ENCODE measurements at regions not wholly inside any gene's neighbourhood (a gene's known extent, or its start where the extent isn't known, plus 50 kb on each side); places are given as distances from the start of the nearest gene placed in this dataset.

DNA sequence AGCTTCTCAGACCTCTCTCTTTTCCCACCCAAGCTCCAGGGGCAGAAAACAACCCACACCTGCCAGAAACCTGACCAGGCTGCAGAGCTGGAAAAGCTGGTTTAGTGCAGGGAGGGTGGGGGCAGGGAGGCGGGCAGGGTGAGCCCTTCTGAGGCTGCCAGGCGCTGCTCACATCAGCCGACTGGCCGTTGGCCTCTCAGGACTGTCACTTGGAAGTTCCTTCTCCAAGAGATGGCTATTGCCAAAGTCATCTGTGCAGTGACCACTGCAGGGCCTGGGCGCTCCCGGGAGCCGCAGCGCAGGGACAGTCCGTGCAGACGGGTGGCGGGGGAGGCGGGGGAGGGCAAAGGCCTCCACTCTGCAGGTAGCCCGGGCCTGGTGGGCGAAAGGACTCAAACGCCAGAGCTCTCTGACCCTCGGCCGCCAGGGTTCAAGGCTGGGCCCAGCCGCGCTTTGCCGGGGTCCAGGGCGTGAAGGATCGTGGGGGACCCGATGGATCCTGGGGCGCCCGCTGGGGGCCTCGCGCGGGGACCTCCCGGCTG is 205.0 kb upstream of the IER5L start:
- TF ChIP-seq, protein P1, sequence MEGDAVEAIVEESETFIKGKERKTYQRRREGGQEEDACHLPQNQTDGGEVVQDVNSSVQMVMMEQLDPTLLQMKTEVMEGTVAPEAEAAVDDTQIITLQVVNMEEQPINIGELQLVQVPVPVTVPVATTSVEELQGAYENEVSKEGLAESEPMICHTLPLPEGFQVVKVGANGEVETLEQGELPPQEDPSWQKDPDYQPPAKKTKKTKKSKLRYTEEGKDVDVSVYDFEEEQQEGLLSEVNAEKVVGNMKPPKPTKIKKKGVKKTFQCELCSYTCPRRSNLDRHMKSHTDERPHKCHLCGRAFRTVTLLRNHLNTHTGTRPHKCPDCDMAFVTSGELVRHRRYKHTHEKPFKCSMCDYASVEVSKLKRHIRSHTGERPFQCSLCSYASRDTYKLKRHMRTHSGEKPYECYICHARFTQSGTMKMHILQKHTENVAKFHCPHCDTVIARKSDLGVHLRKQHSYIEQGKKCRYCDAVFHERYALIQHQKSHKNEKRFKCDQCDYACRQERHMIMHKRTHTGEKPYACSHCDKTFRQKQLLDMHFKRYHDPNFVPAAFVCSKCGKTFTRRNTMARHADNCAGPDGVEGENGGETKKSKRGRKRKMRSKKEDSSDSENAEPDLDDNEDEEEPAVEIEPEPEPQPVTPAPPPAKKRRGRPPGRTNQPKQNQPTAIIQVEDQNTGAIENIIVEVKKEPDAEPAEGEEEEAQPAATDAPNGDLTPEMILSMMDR (IDR thresholded peaks at IDR 0.05; ENCODE audit: insufficient read depth, low read length): no peak
- TF ChIP-seq, protein P2, sequence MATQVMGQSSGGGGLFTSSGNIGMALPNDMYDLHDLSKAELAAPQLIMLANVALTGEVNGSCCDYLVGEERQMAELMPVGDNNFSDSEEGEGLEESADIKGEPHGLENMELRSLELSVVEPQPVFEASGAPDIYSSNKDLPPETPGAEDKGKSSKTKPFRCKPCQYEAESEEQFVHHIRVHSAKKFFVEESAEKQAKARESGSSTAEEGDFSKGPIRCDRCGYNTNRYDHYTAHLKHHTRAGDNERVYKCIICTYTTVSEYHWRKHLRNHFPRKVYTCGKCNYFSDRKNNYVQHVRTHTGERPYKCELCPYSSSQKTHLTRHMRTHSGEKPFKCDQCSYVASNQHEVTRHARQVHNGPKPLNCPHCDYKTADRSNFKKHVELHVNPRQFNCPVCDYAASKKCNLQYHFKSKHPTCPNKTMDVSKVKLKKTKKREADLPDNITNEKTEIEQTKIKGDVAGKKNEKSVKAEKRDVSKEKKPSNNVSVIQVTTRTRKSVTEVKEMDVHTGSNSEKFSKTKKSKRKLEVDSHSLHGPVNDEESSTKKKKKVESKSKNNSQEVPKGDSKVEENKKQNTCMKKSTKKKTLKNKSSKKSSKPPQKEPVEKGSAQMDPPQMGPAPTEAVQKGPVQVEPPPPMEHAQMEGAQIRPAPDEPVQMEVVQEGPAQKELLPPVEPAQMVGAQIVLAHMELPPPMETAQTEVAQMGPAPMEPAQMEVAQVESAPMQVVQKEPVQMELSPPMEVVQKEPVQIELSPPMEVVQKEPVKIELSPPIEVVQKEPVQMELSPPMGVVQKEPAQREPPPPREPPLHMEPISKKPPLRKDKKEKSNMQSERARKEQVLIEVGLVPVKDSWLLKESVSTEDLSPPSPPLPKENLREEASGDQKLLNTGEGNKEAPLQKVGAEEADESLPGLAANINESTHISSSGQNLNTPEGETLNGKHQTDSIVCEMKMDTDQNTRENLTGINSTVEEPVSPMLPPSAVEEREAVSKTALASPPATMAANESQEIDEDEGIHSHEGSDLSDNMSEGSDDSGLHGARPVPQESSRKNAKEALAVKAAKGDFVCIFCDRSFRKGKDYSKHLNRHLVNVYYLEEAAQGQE (IDR thresholded peaks at IDR 0.05; ENCODE audit: insufficient replicate concordance, low read depth): no peak

Data from HL-60 (cell line).